ENCODE measurements at regions not wholly inside any gene's neighbourhood (a gene's known extent, or its start where the extent isn't known, plus 50 kb on each side); places are given as distances from the start of the nearest gene placed in this dataset.

DNA sequence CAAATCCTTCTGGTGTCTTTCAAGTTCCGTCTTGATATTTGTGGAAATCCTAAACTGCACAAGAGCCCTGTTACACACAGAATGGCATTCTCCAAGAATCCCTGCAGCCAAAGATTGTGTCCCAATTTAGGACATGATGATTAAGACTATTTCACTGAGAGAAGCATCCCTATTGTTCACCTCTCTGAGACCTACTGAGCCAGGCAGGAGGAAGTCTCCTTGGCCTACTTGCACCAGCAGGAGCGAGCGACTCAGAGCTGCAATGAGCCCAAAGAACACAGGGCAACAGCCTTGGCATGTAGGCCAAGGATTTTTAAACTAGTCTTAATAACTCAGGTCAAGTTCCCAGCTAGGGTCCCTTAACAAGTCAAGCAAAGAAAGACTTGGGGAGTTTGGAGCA, 79.4 kb upstream of the RUNX1 start:
- DNase-seq (ENCODE audit: low read depth) = no peak

- peak; percentile 9 for DNase-seq (ENCODE audit: low read depth)
Observed at GRCh38 chr21:35127851-35128250, 78.7 kb upstream of the RUNX1 start.

DNA sequence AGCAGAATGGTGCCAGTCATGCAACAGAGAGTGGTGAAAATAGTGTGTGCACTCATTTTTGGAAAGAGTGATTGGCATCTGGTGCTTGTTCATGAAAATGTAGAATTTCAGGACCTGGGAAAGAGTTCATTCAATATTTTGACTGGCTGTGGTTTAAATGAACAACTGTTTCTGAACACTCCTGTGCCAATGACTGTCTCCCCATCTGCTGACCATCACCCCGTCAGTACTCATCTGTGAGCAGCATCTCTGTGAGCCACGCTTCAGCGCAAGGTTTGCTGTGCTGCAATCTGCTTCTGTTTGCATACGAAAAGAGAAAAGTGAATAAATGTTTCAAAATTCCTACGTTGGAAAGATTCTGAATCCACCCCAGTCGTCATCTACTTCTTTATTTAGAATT, 77.9 kb upstream of the RUNX1 start:
- DNase-seq (ENCODE audit: low read depth) = no peak

- DNase-seq (ENCODE audit: low read depth) = no peak
Observed at GRCh38 chr21:35120631-35121180, 71.6 kb upstream of the RUNX1 start.

GRCh38 chr21:35119501-35120047, 70.5 kb upstream of the RUNX1 start:
- DNase-seq (ENCODE audit: low read depth) = no peak

DNA sequence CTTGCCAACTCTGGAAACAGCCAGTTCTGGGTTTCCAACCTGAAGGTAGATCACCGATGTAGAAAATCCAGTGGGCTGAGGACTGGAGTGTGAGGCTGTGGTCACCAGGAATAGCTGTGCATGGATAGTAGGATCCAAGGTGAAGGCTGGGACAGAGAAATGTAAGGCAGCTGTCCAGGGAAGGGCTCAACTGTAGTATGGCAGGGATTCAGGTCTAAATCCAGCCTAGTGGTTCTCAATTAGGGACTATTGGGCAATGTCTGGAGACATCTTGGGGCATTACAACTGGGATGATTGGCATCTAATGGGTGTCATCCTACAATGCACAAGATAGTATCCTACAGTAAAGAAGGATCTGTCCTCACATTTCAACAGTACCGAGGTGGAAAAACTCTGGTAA, 67.7 kb upstream of the RUNX1 start:
- no peak for DNase-seq (ENCODE audit: low read depth)

GRCh38 chr21:35113064-35113463, 64.0 kb upstream of the RUNX1 start:
- peak; percentile 18 for DNase-seq (ENCODE audit: low read depth)

DNA sequence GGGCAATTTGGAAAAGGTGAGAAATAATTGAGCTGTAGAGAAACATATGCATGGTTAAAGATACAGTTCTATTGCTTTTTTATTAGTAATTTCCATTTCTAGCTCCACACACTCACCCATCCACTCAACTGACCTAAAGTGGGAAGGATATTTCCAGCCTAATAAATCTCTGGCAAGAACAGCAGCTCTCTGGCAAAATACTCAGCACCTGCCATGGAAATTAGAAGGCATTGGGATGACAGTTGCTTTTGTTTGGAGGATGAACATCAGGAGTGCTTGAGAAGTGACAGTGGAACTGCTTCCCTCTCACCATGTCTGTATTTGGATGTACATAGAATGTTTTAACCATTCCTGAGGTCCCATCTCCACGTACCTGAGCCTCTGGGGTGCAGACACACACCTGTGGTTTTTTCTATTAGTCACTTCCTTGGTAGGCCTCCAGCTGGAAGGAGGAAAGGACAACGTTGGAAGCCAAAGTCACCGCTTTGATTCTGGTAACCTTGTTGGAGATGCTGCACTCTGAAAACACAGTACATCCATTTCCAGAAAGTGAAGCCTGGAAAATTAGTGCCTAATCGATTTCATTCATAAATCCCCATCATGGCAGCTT, 62.3 kb upstream of the RUNX1 start:
- DNase-seq (ENCODE audit: low read depth) = no peak

DNA sequence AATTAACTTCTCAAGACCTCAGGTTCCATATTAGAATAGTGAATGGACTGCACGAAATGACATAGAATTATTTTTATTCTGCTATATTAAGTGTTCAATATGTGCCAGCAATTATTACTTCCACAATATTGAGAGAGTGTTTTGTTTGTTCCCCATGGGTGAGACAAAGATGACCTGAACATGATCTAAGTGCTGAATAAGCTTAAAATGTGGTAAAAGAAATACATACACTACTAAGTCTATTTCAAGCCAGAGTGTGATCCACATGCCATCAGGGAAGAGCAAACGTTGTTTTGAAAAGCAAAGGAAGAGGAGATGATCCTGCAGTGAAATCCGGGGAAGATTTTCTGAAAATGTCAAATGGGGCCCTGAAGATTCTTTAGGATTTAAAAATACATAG, 59.8 kb upstream of the RUNX1 start:
- no peak for DNase-seq (ENCODE audit: low read depth)

DNA sequence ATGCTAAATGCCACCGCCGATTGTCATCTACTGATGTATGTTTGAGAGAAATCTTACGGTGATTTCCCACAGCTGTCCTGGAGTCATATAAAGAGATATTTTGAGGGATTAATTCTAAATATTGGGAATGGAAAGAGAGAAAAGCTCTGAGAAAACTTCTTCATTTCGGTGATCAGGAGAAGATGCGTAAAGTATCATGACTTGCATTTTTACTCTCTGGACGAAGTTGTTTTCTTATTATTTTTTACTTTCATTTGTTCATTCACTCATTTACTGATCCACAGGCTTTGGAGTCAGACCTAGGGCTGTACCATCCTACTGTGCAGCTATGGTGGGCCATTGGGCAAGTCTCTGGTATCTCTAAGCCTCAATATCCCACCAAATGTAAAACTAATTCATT, 58.4 kb upstream of the RUNX1 start:
- DNase-seq (ENCODE audit: low read depth) = no peak

DNA sequence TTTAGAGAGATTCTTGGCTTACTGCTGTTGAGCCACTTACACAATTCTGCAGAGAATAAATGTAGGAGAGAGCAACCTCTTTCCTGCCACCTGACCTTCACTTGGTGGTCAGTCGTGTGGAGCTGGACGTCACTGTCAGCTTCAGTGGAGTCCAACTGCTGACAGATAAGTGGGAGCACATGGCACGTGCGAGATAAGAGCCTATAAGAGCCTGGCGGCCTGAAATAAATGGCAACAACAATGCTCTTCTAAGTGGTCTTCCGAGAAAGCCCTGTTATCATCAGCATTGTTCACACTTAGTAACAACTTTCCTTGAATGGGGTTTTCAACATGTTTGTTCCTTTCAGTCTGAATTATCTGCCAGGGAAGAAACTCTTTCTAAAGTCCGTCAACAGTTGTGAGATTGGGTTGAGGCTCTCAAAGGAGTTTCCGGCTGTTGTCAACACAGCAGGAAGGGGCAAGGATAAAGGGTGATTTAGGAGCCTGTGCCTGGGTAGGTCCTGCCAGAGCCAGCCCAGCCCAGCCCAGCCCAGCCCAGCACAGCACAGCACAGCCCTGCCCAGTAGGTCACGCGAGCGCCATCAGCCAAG, 57.2 kb upstream of the RUNX1 start:
- DNase-seq (ENCODE audit: low read depth) = no peak

DNA sequence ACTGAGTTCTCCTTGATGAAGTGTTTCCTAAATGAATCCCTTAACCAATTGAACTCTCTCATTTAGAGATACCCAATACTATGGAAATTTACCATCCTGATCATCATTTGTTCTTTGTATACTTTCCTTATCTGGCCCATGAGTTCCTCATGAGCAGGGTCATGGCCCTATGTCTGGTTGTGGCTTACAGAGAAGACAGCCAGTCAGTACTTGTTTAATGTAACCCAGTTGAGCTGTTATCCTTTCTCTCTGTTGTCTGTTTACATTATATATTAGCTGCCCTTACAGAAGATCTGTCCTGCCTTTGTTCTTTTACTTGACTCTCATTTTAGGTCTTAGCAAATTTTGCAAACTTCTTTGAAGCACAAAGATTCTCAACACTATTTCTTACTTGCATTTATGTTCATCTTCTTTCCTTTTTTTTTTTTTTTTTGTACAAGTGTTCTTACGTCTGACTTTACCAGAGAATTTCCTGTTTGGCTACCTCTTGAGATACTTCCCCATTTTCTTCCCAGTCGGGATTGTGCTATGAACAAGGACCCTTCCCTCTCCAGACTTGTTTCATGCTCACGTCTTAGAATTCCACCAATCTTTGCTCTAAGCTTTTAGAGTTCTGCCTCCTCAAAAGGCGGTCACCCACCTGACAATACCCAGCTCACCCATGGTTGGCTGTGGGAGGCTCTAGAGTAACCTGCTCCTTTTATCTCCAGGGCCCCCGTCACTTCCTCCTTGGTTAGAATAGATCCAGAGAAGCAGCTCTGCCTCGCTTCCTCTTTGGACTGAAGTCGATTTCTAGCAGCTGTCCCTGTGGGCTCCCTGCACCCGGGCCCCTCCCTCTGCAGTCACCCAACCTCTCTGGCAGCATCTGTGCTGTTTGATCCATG, 53.6 kb upstream of the RUNX1 start:
- DNase-seq (ENCODE audit: low read depth) = no peak

DNA sequence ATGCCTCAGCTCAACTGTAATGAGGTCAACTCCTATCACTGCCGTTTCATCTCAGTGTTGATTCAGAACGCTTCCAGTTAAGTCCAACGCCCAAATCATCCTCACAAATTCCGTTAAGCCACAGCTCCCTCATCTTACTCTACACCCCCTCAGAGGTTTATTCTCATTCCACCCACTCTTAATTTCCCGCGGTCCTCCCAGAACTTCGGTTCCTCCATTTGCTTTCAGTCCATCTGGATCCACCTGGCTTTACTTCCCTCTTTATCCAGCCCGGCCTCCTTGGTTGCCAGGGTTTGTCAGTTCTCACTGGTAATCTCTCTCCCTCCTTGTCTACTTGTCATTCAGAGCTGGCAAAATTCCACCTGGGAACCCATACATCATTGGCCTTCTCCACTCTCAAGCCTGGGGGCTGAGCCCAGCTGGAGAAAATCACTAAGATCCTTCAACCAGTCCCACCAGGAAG, 51.3 kb upstream of the RUNX1 start:
- no peak for DNase-seq (ENCODE audit: low read depth)

GRCh38 chr21:35099310-35099709, 50.2 kb upstream of the RUNX1 start:
- no peak for DNase-seq (ENCODE audit: low read depth)
